Panc1 (cell line): ENCODE measurements at regions not wholly inside any gene's neighbourhood (a gene's known extent, or its start where the extent isn't known, plus 50 kb on each side); places are given as distances from the start of the nearest gene placed in this dataset.

Source experiments
- POLR2AphosphoS5 ChIP-seq: IDR thresholded peaks from 2 replicates; pipeline ENCODE4 v1.6.1; 2012; ENCODE audit warnings: mild to moderate bottlenecking, low read depth, low read length, moderate library complexity
- SIN3A ChIP-seq: IDR thresholded peaks from 2 replicates; pipeline ENCODE4 v1.6.1; 2012; ENCODE audit warnings: low read depth, mild to moderate bottlenecking, low read length, moderate library complexity, borderline replicate concordance; ENCODE audit not compliant: insufficient read depth
- TF ChIP-seq, protein P1 (sequence below): fragments of 450-650 bp; IDR thresholded peaks from 2 replicates; pipeline ENCODE4 v1.5.1; 2017; ENCODE audit warnings: mild to moderate bottlenecking
- TF ChIP-seq, protein P2 (sequence below), 2 experiments: IDR thresholded peaks; 2 replicates each; pipeline ENCODE4 v1.6.1; 2011 to 2012; ENCODE audit warnings: low read depth in 2 of 2, control low read depth in 1 of 2, low read length in 1 of 2, mild to moderate bottlenecking in 1 of 2, moderate library complexity in 1 of 2; ENCODE audit not compliant: insufficient read depth in 1 of 2

DNA sequence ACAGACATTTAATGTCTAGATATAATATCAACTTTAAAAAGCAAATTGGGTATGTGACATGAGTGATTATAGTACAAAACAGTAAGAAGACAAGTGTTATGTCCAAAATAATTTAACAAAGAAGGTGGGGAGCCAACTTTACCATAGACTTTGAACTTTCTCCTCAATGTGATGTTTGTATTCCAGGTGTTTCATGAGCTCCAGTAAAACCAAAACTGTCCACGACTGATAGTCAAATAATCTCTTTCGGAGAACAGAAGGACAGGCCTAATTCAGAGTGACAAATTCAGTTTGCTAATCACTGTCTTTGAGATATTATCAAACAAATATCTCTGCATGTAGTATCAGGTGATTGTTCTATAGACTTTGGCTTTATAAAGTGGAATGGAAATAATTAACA, 1112.6 kb downstream of the SLC6A15 start:
- TF ChIP-seq, protein P1, sequence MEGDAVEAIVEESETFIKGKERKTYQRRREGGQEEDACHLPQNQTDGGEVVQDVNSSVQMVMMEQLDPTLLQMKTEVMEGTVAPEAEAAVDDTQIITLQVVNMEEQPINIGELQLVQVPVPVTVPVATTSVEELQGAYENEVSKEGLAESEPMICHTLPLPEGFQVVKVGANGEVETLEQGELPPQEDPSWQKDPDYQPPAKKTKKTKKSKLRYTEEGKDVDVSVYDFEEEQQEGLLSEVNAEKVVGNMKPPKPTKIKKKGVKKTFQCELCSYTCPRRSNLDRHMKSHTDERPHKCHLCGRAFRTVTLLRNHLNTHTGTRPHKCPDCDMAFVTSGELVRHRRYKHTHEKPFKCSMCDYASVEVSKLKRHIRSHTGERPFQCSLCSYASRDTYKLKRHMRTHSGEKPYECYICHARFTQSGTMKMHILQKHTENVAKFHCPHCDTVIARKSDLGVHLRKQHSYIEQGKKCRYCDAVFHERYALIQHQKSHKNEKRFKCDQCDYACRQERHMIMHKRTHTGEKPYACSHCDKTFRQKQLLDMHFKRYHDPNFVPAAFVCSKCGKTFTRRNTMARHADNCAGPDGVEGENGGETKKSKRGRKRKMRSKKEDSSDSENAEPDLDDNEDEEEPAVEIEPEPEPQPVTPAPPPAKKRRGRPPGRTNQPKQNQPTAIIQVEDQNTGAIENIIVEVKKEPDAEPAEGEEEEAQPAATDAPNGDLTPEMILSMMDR: no peak
- TF ChIP-seq, protein P2, sequence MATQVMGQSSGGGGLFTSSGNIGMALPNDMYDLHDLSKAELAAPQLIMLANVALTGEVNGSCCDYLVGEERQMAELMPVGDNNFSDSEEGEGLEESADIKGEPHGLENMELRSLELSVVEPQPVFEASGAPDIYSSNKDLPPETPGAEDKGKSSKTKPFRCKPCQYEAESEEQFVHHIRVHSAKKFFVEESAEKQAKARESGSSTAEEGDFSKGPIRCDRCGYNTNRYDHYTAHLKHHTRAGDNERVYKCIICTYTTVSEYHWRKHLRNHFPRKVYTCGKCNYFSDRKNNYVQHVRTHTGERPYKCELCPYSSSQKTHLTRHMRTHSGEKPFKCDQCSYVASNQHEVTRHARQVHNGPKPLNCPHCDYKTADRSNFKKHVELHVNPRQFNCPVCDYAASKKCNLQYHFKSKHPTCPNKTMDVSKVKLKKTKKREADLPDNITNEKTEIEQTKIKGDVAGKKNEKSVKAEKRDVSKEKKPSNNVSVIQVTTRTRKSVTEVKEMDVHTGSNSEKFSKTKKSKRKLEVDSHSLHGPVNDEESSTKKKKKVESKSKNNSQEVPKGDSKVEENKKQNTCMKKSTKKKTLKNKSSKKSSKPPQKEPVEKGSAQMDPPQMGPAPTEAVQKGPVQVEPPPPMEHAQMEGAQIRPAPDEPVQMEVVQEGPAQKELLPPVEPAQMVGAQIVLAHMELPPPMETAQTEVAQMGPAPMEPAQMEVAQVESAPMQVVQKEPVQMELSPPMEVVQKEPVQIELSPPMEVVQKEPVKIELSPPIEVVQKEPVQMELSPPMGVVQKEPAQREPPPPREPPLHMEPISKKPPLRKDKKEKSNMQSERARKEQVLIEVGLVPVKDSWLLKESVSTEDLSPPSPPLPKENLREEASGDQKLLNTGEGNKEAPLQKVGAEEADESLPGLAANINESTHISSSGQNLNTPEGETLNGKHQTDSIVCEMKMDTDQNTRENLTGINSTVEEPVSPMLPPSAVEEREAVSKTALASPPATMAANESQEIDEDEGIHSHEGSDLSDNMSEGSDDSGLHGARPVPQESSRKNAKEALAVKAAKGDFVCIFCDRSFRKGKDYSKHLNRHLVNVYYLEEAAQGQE (IDR thresholded peaks at IDR 0.05; ENCODE audit: insufficient read depth in 1 of 2, low read depth in 2 of 2, low read length in 1 of 2): no peak
- no peak for TF ChIP-seq POLR2AphosphoS5
- no peak for TF ChIP-seq SIN3A
